GM21360 (cell line): ENCODE measurements at regions not wholly inside any gene's neighbourhood (a gene's known extent, or its start where the extent isn't known, plus 50 kb on each side); places are given as distances from the start of the nearest gene placed in this dataset.
A peak's percentile ranks its signal among the peaks of the same experiment; 100 is the strongest.

Experiments
- ATAC-seq: cut with Tn5 transposase; IDR thresholded peaks from one replicate; pipeline ENCODE4 v1.9.1; 2021; ENCODE audit warnings: mild to moderate bottlenecking, moderate library complexity; ENCODE audit not compliant: unreplicated experiment

GRCh38 chr1:38580594-38580993 lies 279.0 kb downstream of the RRAGC start:
- no peak for ATAC-seq

GRCh38 chr1:38579056-38579455 lies 280.5 kb downstream of the RRAGC start:
- ATAC-seq = no peak

- no peak for ATAC-seq
Measured at GRCh38 chr1:38578271-38578951, 281.2 kb downstream of the RRAGC start.

- no peak for ATAC-seq
Measured at GRCh38 chr1:38577937-38578270, 281.7 kb downstream of the RRAGC start.

GRCh38 chr1:38577385-38577784 lies 282.2 kb downstream of the RRAGC start:
- ATAC-seq = no peak

- ATAC-seq = no peak
Measured at GRCh38 chr1:38576241-38576640, 283.3 kb downstream of the RRAGC start.

- ATAC-seq = no peak
Measured at GRCh38 chr1:38571726-38572125, 287.8 kb downstream of the RRAGC start.

GRCh38 chr1:38570657-38570975 lies 289.0 kb downstream of the RRAGC start:
- ATAC-seq = no peak

- no peak for ATAC-seq
Measured at GRCh38 chr1:38569932-38570656, 289.5 kb downstream of the RRAGC start.

GRCh38 chr1:38568061-38568857 lies 291.3 kb downstream of the RRAGC start:
- ATAC-seq = no peak

GRCh38 chr1:38567401-38567800 lies 292.2 kb downstream of the RRAGC start:
- ATAC-seq = no peak

- ATAC-seq = no peak
Measured at GRCh38 chr1:38565020-38565491, 294.5 kb downstream of the RRAGC start.

GRCh38 chr1:38563942-38564735 lies 295.4 kb downstream of the RRAGC start:
- ATAC-seq = no peak

GRCh38 chr1:38561725-38562124 lies 297.8 kb downstream of the RRAGC start:
- ATAC-seq = no peak

GRCh38 chr1:38561110-38561509 lies 298.5 kb downstream of the RRAGC start:
- ATAC-seq = no peak

- no peak for ATAC-seq
Measured at GRCh38 chr1:38560457-38560856, 299.1 kb downstream of the RRAGC start.

GRCh38 chr1:38559446-38560165 lies 300.0 kb downstream of the RRAGC start:
- ATAC-seq = peak; percentile 58

GRCh38 chr1:38558500-38559445 lies 300.8 kb downstream of the RRAGC start:
- peak; percentile 16 for ATAC-seq

- no peak for ATAC-seq
Measured at GRCh38 chr1:38558055-38558454, 301.5 kb downstream of the RRAGC start.
